HG03378 (cell line): ENCODE measurements at regions not wholly inside any gene's neighbourhood (a gene's known extent, or its start where the extent isn't known, plus 50 kb on each side); places are given as distances from the start of the nearest gene placed in this dataset.

Source experiments
- ATAC-seq: cut with Tn5 transposase; IDR thresholded peaks from one replicate; pipeline ENCODE4 v1.9.1; 2021; ENCODE audit warnings: mild to moderate bottlenecking, moderate library complexity; ENCODE audit not compliant: unreplicated experiment

- no peak for ATAC-seq
These were observed 630.7 kb downstream of the HACE1 start for GRCh38 chr6:104229057-104229456.

GRCh38 chr6:104227508-104227907, 632.2 kb downstream of the HACE1 start:
- no peak for ATAC-seq

- no peak for ATAC-seq
These were observed 632.8 kb downstream of the HACE1 start for GRCh38 chr6:104226790-104227446.

GRCh38 chr6:104218116-104218515, 641.6 kb downstream of the HACE1 start:
- no peak for ATAC-seq

GRCh38 chr6:104214901-104215300, 644.8 kb downstream of the HACE1 start:
- ATAC-seq = no peak

GRCh38 chr6:104212977-104213668, 646.6 kb downstream of the HACE1 start:
- no peak for ATAC-seq

GRCh38 chr6:104207635-104208034, 652.1 kb downstream of the HACE1 start:
- no peak for ATAC-seq

GRCh38 chr6:104201557-104201956, 658.2 kb downstream of the HACE1 start:
- no peak for ATAC-seq

- no peak for ATAC-seq
These were observed 672.1 kb downstream of the HACE1 start for GRCh38 chr6:104187616-104188015.

GRCh38 chr6:104186831-104187230, 672.9 kb downstream of the HACE1 start:
- no peak for ATAC-seq

- no peak for ATAC-seq
These were observed 675.8 kb downstream of the HACE1 start for GRCh38 chr6:104183816-104184435.

- no peak for ATAC-seq
These were observed 676.9 kb downstream of the HACE1 start for GRCh38 chr6:104182811-104183210.

- no peak for ATAC-seq
These were observed 686.1 kb downstream of the HACE1 start for GRCh38 chr6:104173668-104174067.

GRCh38 chr6:104170401-104170800, 689.3 kb downstream of the HACE1 start:
- no peak for ATAC-seq

GRCh38 chr6:104166055-104166668, 693.6 kb downstream of the HACE1 start:
- ATAC-seq = no peak

GRCh38 chr6:104162036-104162669, 697.6 kb downstream of the HACE1 start:
- no peak for ATAC-seq

GRCh38 chr6:104159045-104159618, 700.6 kb downstream of the HACE1 start:
- no peak for ATAC-seq

GRCh38 chr6:104143757-104144156, 716.0 kb downstream of the HACE1 start:
- ATAC-seq = no peak

GRCh38 chr6:104134876-104135275, 724.8 kb downstream of the HACE1 start:
- no peak for ATAC-seq

- no peak for ATAC-seq
These were observed 729.4 kb downstream of the HACE1 start for GRCh38 chr6:104130343-104130742.
